Activated CD8-positive, alpha-beta memory T cell treated with anti-CD3 and anti-CD28 coated beads for 4 hours (primary cell): ENCODE measurements at regions not wholly inside any gene's neighbourhood (a gene's known extent, or its start where the extent isn't known, plus 50 kb on each side); places are given as distances from the start of the nearest gene placed in this dataset.
"Not testable (repeated sequence)": the region's sequence is repeated elsewhere in the genome, so short reads cannot be mapped to it uniquely, and the experiment has no call there.

Experiments
- DNase-seq, 2 donors: peaks; one replicate each; pipeline ENCODE4 v3.0.0-alpha.2; 2020; ENCODE audit warnings: low read depth in 2 of 2

GRCh38 chr10:46095943-46096342, 49.9 kb upstream of the MSMB start:
- DNase-seq = not testable (repeated sequence)

- no peak for DNase-seq
Observed at GRCh38 chr10:46096446-46096845, 50.4 kb upstream of the MSMB start.

GRCh38 chr10:46096909-46097575, 51.0 kb upstream of the MSMB start:
- DNase-seq = no peak

- DNase-seq = no peak
Observed at GRCh38 chr10:46097576-46098317, 51.7 kb upstream of the MSMB start.

- DNase-seq = no peak
Observed at GRCh38 chr10:46098386-46098785, 52.3 kb upstream of the MSMB start.

GRCh38 chr10:46098925-46099324, 52.9 kb upstream of the MSMB start:
- DNase-seq = not testable (repeated sequence)

- DNase-seq = no peak
Observed at GRCh38 chr10:46104071-46104585, 58.1 kb upstream of the MSMB start.

GRCh38 chr10:46105416-46105815, 59.3 kb upstream of the MSMB start:
- not testable (repeated sequence) for DNase-seq

- DNase-seq = not testable (repeated sequence)
Observed at GRCh38 chr10:46105856-46106409, 59.9 kb upstream of the MSMB start.

- no peak for DNase-seq
Observed at GRCh38 chr10:46106410-46107255, 60.6 kb upstream of the MSMB start.

- not testable (repeated sequence) for DNase-seq
Observed at GRCh38 chr10:46108158-46108499, 62.1 kb upstream of the MSMB start.

GRCh38 chr10:46154271-46154670, 108.2 kb upstream of the MSMB start:
- DNase-seq = not testable (repeated sequence)

GRCh38 chr10:46154683-46155082, 108.6 kb upstream of the MSMB start:
- not testable (repeated sequence) for DNase-seq

GRCh38 chr10:46156866-46157265, 110.8 kb upstream of the MSMB start:
- DNase-seq = not testable (repeated sequence)

GRCh38 chr10:46169736-46170135, 117.1 kb upstream of the ANTXRL start:
- DNase-seq = no peak

- no peak for DNase-seq
Observed at GRCh38 chr10:46170789-46171188, 116.0 kb upstream of the ANTXRL start.

- DNase-seq = no peak
Observed at GRCh38 chr10:46171661-46172060, 115.1 kb upstream of the ANTXRL start.

GRCh38 chr10:46175296-46175695, 111.5 kb upstream of the ANTXRL start:
- no peak for DNase-seq

GRCh38 chr10:46175831-46176230, 111.0 kb upstream of the ANTXRL start:
- no peak for DNase-seq

- not testable (repeated sequence) for DNase-seq
Observed at GRCh38 chr10:46187431-46187830, 99.4 kb upstream of the ANTXRL start.

GRCh38 chr10:46197050-46197449, 89.7 kb upstream of the ANTXRL start:
- no peak for DNase-seq

GRCh38 chr10:46198516-46198915, 88.3 kb upstream of the ANTXRL start:
- DNase-seq = no peak
